ENCODE measurements at regions not wholly inside any gene's neighbourhood (a gene's known extent, or its start where the extent isn't known, plus 50 kb on each side); places are given as distances from the start of the nearest gene placed in this dataset.
"Not testable (repeated sequence)": the region's sequence is repeated elsewhere in the genome, so short reads cannot be mapped to it uniquely, and the experiment has no call there.

- WGBS = 95% methylated on average over 20 of the region's 20 CpGs
- Histone ChIP-seq H3K36me3 (ENCODE audit: control insufficient read depth in 2 of 2, insufficient read depth in 2 of 2, low read length in 1 of 2) (no peaks in the 10 kb centered on the region), H3K4me3 (ENCODE audit: low read length in 2 of 2) (no peak overlapping the region), H3K27ac (ENCODE audit: low read depth in 1 of 2, low read length in 1 of 2) (peak overlapping the region; percentile 46 to 73), H3K9me3 (ENCODE audit: control insufficient read depth in 2 of 2, insufficient read depth in 1 of 2, low read length in 1 of 2) (no peaks in the 10 kb centered on the region), H3K4me1 (ENCODE audit: control insufficient read depth in 2 of 2, insufficient read depth in 2 of 2, low read length in 2 of 2) (peaks cover 33 to 60% of the 10 kb centered on the region in 2 donors), H3K27me3 (ENCODE audit: control insufficient read depth in 2 of 2, insufficient read depth in 1 of 2, low read length in 1 of 2) (no peaks in the 10 kb centered on the region)
- peak in 1 of 9 donors; percentile 38 for DNase-seq (ENCODE audit: low read depth in 6 of 9, low spot score in 9 of 9)
Observed at GRCh38 chr2:60352491-60353405, 200.7 kb downstream of the BCL11A start.

GRCh38 chr2:60351802-60352201 is 201.7 kb downstream of the BCL11A start:
- H3K4me1 ChIP-seq (ENCODE audit: control insufficient read depth in 2 of 2, insufficient read depth in 2 of 2, low read length in 2 of 2) = peaks cover 33 to 59% of the 10 kb centered on the region in 2 donors
- H3K27ac ChIP-seq (ENCODE audit: low read depth in 1 of 2, low read length in 1 of 2) = peak overlapping the region in 1 of 2 donors; percentile 73
- 83% methylated on average over 8 of the region's 8 CpGs for WGBS
- no peaks in the 10 kb centered on the region for H3K9me3 ChIP-seq (ENCODE audit: control insufficient read depth in 2 of 2, insufficient read depth in 1 of 2, low read length in 1 of 2)
- no peak overlapping the region for H3K4me3 ChIP-seq (ENCODE audit: low read length in 2 of 2)
- no peaks in the 10 kb centered on the region for H3K36me3 ChIP-seq (ENCODE audit: control insufficient read depth in 2 of 2, insufficient read depth in 2 of 2, low read length in 1 of 2)
- H3K27me3 ChIP-seq (ENCODE audit: control insufficient read depth in 2 of 2, insufficient read depth in 1 of 2, low read length in 1 of 2) = no peaks in the 10 kb centered on the region
- DNase-seq (ENCODE audit: low read depth in 6 of 9, low spot score in 9 of 9) = peak in 1 of 9 donors; percentile 69

- Histone ChIP-seq H3K4me1 (ENCODE audit: control insufficient read depth in 2 of 2, insufficient read depth in 2 of 2, low read length in 2 of 2) (peaks cover 33 to 56% of the 10 kb centered on the region in 2 donors), H3K27ac (ENCODE audit: low read depth in 1 of 2, low read length in 1 of 2) (peak overlapping the region in 1 of 2 donors; percentile 73), H3K4me3 (ENCODE audit: low read length in 2 of 2) (no peak overlapping the region), H3K9me3 (ENCODE audit: control insufficient read depth in 2 of 2, insufficient read depth in 1 of 2, low read length in 1 of 2) (no peaks in the 10 kb centered on the region), H3K27me3 (ENCODE audit: control insufficient read depth in 2 of 2, insufficient read depth in 1 of 2, low read length in 1 of 2) (no peaks in the 10 kb centered on the region), H3K36me3 (ENCODE audit: control insufficient read depth in 2 of 2, insufficient read depth in 2 of 2, low read length in 1 of 2) (no peaks in the 10 kb centered on the region)
- no peak for DNase-seq (ENCODE audit: low read depth in 6 of 9, low spot score in 9 of 9)
- WGBS = 98% methylated on average over 4 of the region's 4 CpGs
Observed at GRCh38 chr2:60351321-60351720, 202.1 kb downstream of the BCL11A start.

- H3K4me1 ChIP-seq (ENCODE audit: control insufficient read depth in 2 of 2, insufficient read depth in 2 of 2, low read length in 2 of 2) = peaks cover 28 to 50% of the 10 kb centered on the region in 2 donors
- no peaks in the 10 kb centered on the region for H3K27me3 ChIP-seq (ENCODE audit: control insufficient read depth in 2 of 2, insufficient read depth in 1 of 2, low read length in 1 of 2)
- H3K9me3 ChIP-seq (ENCODE audit: control insufficient read depth in 2 of 2, insufficient read depth in 1 of 2, low read length in 1 of 2) = no peaks in the 10 kb centered on the region
- DNase-seq (ENCODE audit: low read depth in 6 of 9, low spot score in 9 of 9) = peak in 1 of 9 donors; percentile 67
- WGBS = 44% methylated on average over 4 of the region's 4 CpGs
- H3K4me3 ChIP-seq (ENCODE audit: low read length in 2 of 2) = no peak overlapping the region
- H3K27ac ChIP-seq (ENCODE audit: low read depth in 1 of 2, low read length in 1 of 2) = peak overlapping the region in 1 of 2 donors; percentile 73
- H3K36me3 ChIP-seq (ENCODE audit: control insufficient read depth in 2 of 2, insufficient read depth in 2 of 2, low read length in 1 of 2) = no peaks in the 10 kb centered on the region
Observed at GRCh38 chr2:60350791-60351190, 202.7 kb downstream of the BCL11A start.

- peaks cover 12 to 27% of the 10 kb centered on the region in 2 donors for H3K4me1 ChIP-seq (ENCODE audit: control insufficient read depth in 2 of 2, insufficient read depth in 2 of 2, low read length in 2 of 2)
- no peaks in the 10 kb centered on the region for H3K27me3 ChIP-seq (ENCODE audit: control insufficient read depth in 2 of 2, insufficient read depth in 1 of 2, low read length in 1 of 2)
- no peak overlapping the region for H3K27ac ChIP-seq (ENCODE audit: low read depth in 1 of 2, low read length in 1 of 2)
- H3K9me3 ChIP-seq (ENCODE audit: control insufficient read depth in 2 of 2, insufficient read depth in 1 of 2, low read length in 1 of 2) = no peaks in the 10 kb centered on the region
- 97% methylated on average over 5 of the region's 5 CpGs for WGBS
- H3K36me3 ChIP-seq (ENCODE audit: control insufficient read depth in 2 of 2, insufficient read depth in 2 of 2, low read length in 1 of 2) = no peaks in the 10 kb centered on the region
- no peak for DNase-seq (ENCODE audit: low read depth in 6 of 9, low spot score in 9 of 9)
- no peak overlapping the region for H3K4me3 ChIP-seq (ENCODE audit: low read length in 2 of 2)
Observed at GRCh38 chr2:60347781-60348180, 205.7 kb downstream of the BCL11A start.

- not testable (repeated sequence) for DNase-seq (ENCODE audit: low read depth in 6 of 9, low spot score in 9 of 9)
- H3K4me1 ChIP-seq (ENCODE audit: control insufficient read depth in 2 of 2, insufficient read depth in 2 of 2, low read length in 2 of 2) = peaks cover 0 to 13% of the 10 kb centered on the region in 2 donors
- WGBS = 98% methylated on average over 4 of the region's 4 CpGs
Observed at GRCh38 chr2:60342491-60342890, 211.0 kb downstream of the BCL11A start.

GRCh38 chr2:60341151-60341550 is 212.3 kb downstream of the BCL11A start:
- H3K9me3 ChIP-seq (ENCODE audit: control insufficient read depth in 2 of 2, insufficient read depth in 1 of 2, low read length in 1 of 2) = no peaks in the 10 kb centered on the region
- H3K27ac ChIP-seq (ENCODE audit: low read depth in 1 of 2, low read length in 1 of 2) = no peak overlapping the region
- DNase-seq (ENCODE audit: low read depth in 6 of 9, low spot score in 9 of 9) = no peak
- H3K27me3 ChIP-seq (ENCODE audit: control insufficient read depth in 2 of 2, insufficient read depth in 1 of 2, low read length in 1 of 2) = no peaks in the 10 kb centered on the region
- no peaks in the 10 kb centered on the region for H3K36me3 ChIP-seq (ENCODE audit: control insufficient read depth in 2 of 2, insufficient read depth in 2 of 2, low read length in 1 of 2)
- WGBS = 96% methylated on average over 7 of the region's 7 CpGs
- peaks cover 0 to 27% of the 10 kb centered on the region in 2 donors for H3K4me1 ChIP-seq (ENCODE audit: control insufficient read depth in 2 of 2, insufficient read depth in 2 of 2, low read length in 2 of 2)
- no peak overlapping the region for H3K4me3 ChIP-seq (ENCODE audit: low read length in 2 of 2)

More at GRCh38 chr2:60342491-60342890, 211.0 kb downstream of the BCL11A start:
- H3K27ac ChIP-seq (ENCODE audit: low read depth in 1 of 2, low read length in 1 of 2); H3K27me3 ChIP-seq (ENCODE audit: control insufficient read depth in 2 of 2, insufficient read depth in 1 of 2, low read length in 1 of 2); H3K4me3 ChIP-seq (ENCODE audit: low read length in 2 of 2); H3K36me3 ChIP-seq (ENCODE audit: control insufficient read depth in 2 of 2, insufficient read depth in 2 of 2, low read length in 1 of 2); H3K9me3 ChIP-seq (ENCODE audit: control insufficient read depth in 2 of 2, insufficient read depth in 1 of 2, low read length in 1 of 2): not testable (repeated sequence)

GRCh38 chr2:60339286-60339685 is 214.2 kb downstream of the BCL11A start:
- WGBS = 98% methylated on average over 2 of the region's 2 CpGs
- Histone ChIP-seq H3K36me3 (ENCODE audit: control insufficient read depth in 2 of 2, insufficient read depth in 2 of 2, low read length in 1 of 2) (no peaks in the 10 kb centered on the region), H3K9me3 (ENCODE audit: control insufficient read depth in 2 of 2, insufficient read depth in 1 of 2, low read length in 1 of 2) (peaks cover 0 to under 1% of the 10 kb centered on the region in 2 donors), H3K4me3 (ENCODE audit: low read length in 2 of 2) (no peak overlapping the region), H3K4me1 (ENCODE audit: control insufficient read depth in 2 of 2, insufficient read depth in 2 of 2, low read length in 2 of 2) (peaks cover 0 to 32% of the 10 kb centered on the region in 2 donors), H3K27me3 (ENCODE audit: control insufficient read depth in 2 of 2, insufficient read depth in 1 of 2, low read length in 1 of 2) (no peaks in the 10 kb centered on the region), H3K27ac (ENCODE audit: low read depth in 1 of 2, low read length in 1 of 2) (no peak overlapping the region)
- DNase-seq (ENCODE audit: low read depth in 6 of 9, low spot score in 9 of 9) = no peak

GRCh38 chr2:60337142-60337497 is 216.3 kb downstream of the BCL11A start:
- Histone ChIP-seq H3K4me1 (ENCODE audit: control insufficient read depth in 2 of 2, insufficient read depth in 2 of 2, low read length in 2 of 2) (peaks cover 0 to 32% of the 10 kb centered on the region in 2 donors), H3K9me3 (ENCODE audit: control insufficient read depth in 2 of 2, insufficient read depth in 1 of 2, low read length in 1 of 2) (peaks cover 0 to 4% of the 10 kb centered on the region in 2 donors), H3K27me3 (ENCODE audit: control insufficient read depth in 2 of 2, insufficient read depth in 1 of 2, low read length in 1 of 2) (no peaks in the 10 kb centered on the region), H3K4me3 (ENCODE audit: low read length in 2 of 2) (no peak overlapping the region), H3K36me3 (ENCODE audit: control insufficient read depth in 2 of 2, insufficient read depth in 2 of 2, low read length in 1 of 2) (no peaks in the 10 kb centered on the region), H3K27ac (ENCODE audit: low read depth in 1 of 2, low read length in 1 of 2) (no peak overlapping the region)
- DNase-seq (ENCODE audit: low read depth in 6 of 9, low spot score in 9 of 9) = no peak
- WGBS = 76% methylated on average over 4 of the region's 4 CpGs
